Esophagus (tissue), 2 donors: ENCODE measurements at regions not wholly inside any gene's neighbourhood (a gene's known extent, or its start where the extent isn't known, plus 50 kb on each side); places are given as distances from the start of the nearest gene placed in this dataset.

Source experiments
- H3K27ac ChIP-seq, 2 donors: one replicate each; pipeline ENCODE4 v1.5.1; 2013; ENCODE audit warnings: low read depth in 2 of 2, mild to moderate bottlenecking in 2 of 2, inconsistent platforms in 1 of 2, low read length in 1 of 2, moderate library complexity in 1 of 2
- H3K27me3 ChIP-seq, 2 donors: one replicate each; pipeline ENCODE4 v1.6.1; 2013; ENCODE audit warnings: low read length in 2 of 2, control low read depth in 1 of 2, mild to moderate bottlenecking in 1 of 2; ENCODE audit not compliant: insufficient read depth in 2 of 2, control insufficient read depth in 1 of 2
- H3K36me3 ChIP-seq, 2 donors: one replicate each; pipeline ENCODE4 v1.6.1; 2013; ENCODE audit warnings: low read length in 1 of 2; ENCODE audit not compliant: control insufficient read depth in 2 of 2, insufficient read depth in 2 of 2
- H3K4me1 ChIP-seq, 2 donors: one replicate each; pipeline ENCODE4 v1.6.1; 2013; ENCODE audit warnings: low read length in 1 of 2; ENCODE audit not compliant: control insufficient read depth in 2 of 2, insufficient read depth in 2 of 2
- H3K4me3 ChIP-seq, 2 donors: one replicate each; pipeline ENCODE4 v1.5.1; 2013; ENCODE audit warnings: low read length in 2 of 2, mild to moderate bottlenecking in 2 of 2, low read depth in 1 of 2, moderate library complexity in 1 of 2
- H3K9me3 ChIP-seq, 2 donors: one replicate each; pipeline ENCODE4 v1.6.1; 2013; ENCODE audit warnings: mild to moderate bottlenecking in 2 of 2, low read depth in 1 of 2, low read length in 1 of 2, moderate library complexity in 1 of 2; ENCODE audit not compliant: control insufficient read depth in 2 of 2, insufficient read depth in 1 of 2
- WGBS, 2 donors: extraction: QIAGEN DNeasy Blood & Tissue Kit; methylation state at CpG; one replicate each; pipeline ENCODE4 v1.1.7; 2013; 5-methylcytosine and 5-hydroxymethylcytosine counted together
- donor health status: healthy with polysubstance abuse.
- donor health status: Bipolar disorder and iron deficiency.

DNA sequence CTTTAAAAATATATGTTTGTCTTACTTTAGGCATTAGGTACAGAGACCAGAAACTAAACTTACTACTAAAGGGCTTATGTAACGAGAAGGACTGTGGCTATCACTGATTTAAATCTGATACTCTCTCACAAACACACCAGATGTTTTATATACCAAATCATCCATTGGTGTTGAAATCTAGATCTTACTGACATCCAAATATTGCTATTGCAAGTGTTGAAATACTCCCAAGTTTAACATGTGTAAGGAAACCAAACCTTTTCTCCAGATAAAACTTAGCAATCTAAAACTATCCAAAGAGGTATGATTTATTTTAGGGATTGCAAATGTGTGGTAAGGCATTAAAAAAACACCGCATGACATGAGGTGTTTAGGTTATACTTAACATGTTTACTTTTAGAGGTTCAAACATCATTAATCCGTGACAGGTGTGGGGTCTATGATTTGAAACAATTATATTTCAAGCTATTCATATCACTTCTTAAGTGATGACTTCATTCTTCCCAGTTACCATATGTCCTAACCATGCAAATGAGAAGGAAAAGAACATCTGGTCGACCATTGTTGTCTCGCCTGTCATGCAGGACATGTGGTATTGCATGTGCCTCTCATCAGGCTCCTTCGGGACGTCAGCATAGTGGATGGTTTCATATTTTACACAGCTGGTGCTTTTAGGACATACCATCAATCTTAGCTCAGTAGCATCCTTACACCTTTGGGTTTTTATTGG is 168.3 kb upstream of the SPACA1 start:
- Histone ChIP-seq H3K9me3 (no peaks in the 10 kb centered on the region), H3K4me3 (no peak overlapping the region), H3K36me3 (no peaks in the 10 kb centered on the region), H3K27me3 (peaks cover 0 to 3% of the 10 kb centered on the region in 2 donors), H3K4me1 (no peaks in the 10 kb centered on the region), H3K27ac (no peak overlapping the region)
- WGBS, 2 donors, result 53% methylated on average over 7 of the region's 7 CpGs

DNA sequence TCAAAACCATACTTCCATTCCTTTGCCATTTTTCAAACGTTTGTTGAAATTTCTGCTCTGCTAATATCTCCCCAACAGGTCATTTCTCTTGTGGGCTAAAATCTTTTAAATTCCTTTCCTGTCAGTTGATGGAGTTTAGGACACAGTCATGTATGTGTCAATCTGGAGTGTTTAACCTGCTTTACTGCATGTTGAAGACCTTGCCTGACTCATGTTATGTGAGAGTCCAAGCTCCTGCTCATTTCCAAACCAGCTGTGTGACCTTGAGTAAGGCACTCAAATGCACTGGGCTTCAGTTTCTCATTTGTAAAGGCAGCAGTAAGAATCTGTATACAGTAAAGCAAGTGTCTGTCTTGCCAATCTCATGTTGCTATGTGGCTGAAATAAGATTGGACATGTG is 171.9 kb upstream of the SPACA1 start:
- 58 to 70% methylated on average over 1 of the region's 1 CpG for WGBS, 2 donors
- H3K36me3 ChIP-seq, result no peaks in the 10 kb centered on the region
- H3K9me3 ChIP-seq, result no peaks in the 10 kb centered on the region
- no peak overlapping the region for H3K4me3 ChIP-seq
- no peaks in the 10 kb centered on the region for H3K4me1 ChIP-seq
- peaks cover 0 to 3% of the 10 kb centered on the region in 2 donors for H3K27me3 ChIP-seq
- no peak overlapping the region for H3K27ac ChIP-seq

GRCh38 chr6:87873556-87873955 is 171.5 kb upstream of the AKIRIN2 start:
- no peak overlapping the region for H3K27ac ChIP-seq
- 85 to 87% methylated on average over 3 of the region's 3 CpGs for WGBS, 2 donors
- no peaks in the 10 kb centered on the region for H3K4me1 ChIP-seq

DNA sequence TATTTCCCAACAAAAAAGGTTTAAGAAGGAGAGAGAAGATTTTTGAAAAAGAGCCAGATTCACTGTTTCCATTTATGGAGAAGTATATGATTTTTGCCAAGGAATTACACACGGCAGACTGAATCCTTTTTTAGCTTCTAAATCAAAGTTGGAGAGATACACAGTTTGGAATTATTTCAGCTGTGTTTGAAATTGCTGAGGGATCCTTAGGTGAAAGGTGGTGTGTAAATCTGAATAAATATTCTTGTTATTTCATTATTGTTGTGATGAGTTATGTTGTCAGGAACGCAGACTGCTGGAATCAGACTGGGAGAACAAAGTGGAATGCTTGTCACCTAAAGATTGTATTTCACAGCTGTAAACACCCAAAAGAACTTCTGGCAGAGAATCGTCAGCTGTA is 168.5 kb upstream of the AKIRIN2 start:
- Histone ChIP-seq H3K27me3 (no peaks in the 10 kb centered on the region), H3K27ac (no peak overlapping the region), H3K36me3 (no peaks in the 10 kb centered on the region), H3K4me3 (no peak overlapping the region), H3K4me1 (no peaks in the 10 kb centered on the region), H3K9me3 (no peaks in the 10 kb centered on the region)
- 18 to 35% methylated on average over 3 of the region's 3 CpGs for WGBS, 2 donors

More at GRCh38 chr6:87873556-87873955, 171.5 kb upstream of the AKIRIN2 start:
- Histone ChIP-seq H3K36me3 (no peaks in the 10 kb centered on the region), H3K9me3 (no peaks in the 10 kb centered on the region), H3K27me3 (no peaks in the 10 kb centered on the region), H3K4me3 (no peak overlapping the region)

- H3K27me3 ChIP-seq, result no peaks in the 10 kb centered on the region
- H3K36me3 ChIP-seq, result no peaks in the 10 kb centered on the region
- 81 to 86% methylated on average over 7 of the region's 7 CpGs for WGBS, 2 donors
- H3K4me3 ChIP-seq, result no peak overlapping the region
- H3K9me3 ChIP-seq, result no peaks in the 10 kb centered on the region
- H3K27ac ChIP-seq, result no peak overlapping the region
- no peaks in the 10 kb centered on the region for H3K4me1 ChIP-seq
Measured at GRCh38 chr6:87869064-87869905, 167.3 kb upstream of the AKIRIN2 start.

GRCh38 chr6:87860902-87861301 is 158.9 kb upstream of the AKIRIN2 start:
- no peak overlapping the region for H3K4me3 ChIP-seq
- no peaks in the 10 kb centered on the region for H3K4me1 ChIP-seq
- H3K27ac ChIP-seq, result no peak overlapping the region
- H3K9me3 ChIP-seq, result no peaks in the 10 kb centered on the region
- H3K36me3 ChIP-seq, result no peaks in the 10 kb centered on the region
- H3K27me3 ChIP-seq, result no peaks in the 10 kb centered on the region
- WGBS, 2 donors, result 88 to 93% methylated on average over 2 of the region's 2 CpGs

DNA sequence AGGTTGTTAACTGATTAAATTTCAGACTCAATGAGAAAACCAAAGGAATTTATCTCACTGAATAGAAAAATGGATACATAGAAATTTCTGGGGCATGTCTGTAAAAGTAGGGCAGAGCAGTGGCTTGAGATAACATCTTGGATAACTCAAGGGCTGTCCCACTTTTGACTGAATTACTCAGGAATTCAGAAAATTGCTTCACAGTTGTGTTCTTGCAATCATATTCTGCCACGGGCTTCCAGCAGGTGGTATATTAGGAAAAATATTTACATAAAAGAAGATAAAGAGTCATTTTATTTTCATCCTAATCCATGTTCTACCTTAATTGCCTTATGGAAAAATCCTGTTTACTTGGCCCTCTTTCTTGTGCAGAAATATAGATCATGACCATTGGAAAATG is 156.4 kb upstream of the AKIRIN2 start:
- Histone ChIP-seq H3K36me3 (no peaks in the 10 kb centered on the region), H3K9me3 (no peaks in the 10 kb centered on the region), H3K4me3 (no peak overlapping the region), H3K4me1 (no peaks in the 10 kb centered on the region), H3K27me3 (no peaks in the 10 kb centered on the region), H3K27ac (no peak overlapping the region)
- 20 to 33% methylated on average over 1 of the region's 1 CpG for WGBS, 2 donors

GRCh38 chr6:87851674-87852299 is 149.8 kb upstream of the AKIRIN2 start:
- 70 to 74% methylated on average over 4 of the region's 4 CpGs for WGBS, 2 donors
- Histone ChIP-seq H3K27me3 (no peaks in the 10 kb centered on the region), H3K4me1 (no peaks in the 10 kb centered on the region), H3K27ac (no peak overlapping the region), H3K4me3 (no peak overlapping the region), H3K9me3 (no peaks in the 10 kb centered on the region), H3K36me3 (no peaks in the 10 kb centered on the region)

DNA sequence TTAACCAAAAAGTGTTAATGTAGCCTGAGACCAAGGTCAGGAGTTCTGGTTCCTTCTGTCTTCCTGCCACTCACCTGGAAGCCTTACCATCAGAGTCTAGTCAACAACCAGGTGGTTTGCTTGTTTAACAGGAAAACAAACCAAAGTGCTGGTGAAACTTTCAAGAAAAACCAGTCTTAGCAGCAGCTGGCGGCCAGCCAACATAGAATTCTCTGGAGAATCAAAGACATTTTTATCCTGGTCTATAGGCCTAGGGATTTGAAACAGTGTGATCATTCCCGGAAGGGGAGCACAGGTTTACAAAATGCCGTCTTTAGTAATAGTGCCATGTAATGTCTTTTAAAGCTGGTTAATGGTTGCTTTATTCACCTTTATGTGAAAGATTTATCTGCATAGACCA is 146.6 kb upstream of the AKIRIN2 start:
- H3K4me3 ChIP-seq, result no peak overlapping the region
- no peaks in the 10 kb centered on the region for H3K4me1 ChIP-seq
- H3K9me3 ChIP-seq, result no peaks in the 10 kb centered on the region
- peak overlapping the region in 1 of 2 donors; percentile 13 for H3K27ac ChIP-seq
- no peaks in the 10 kb centered on the region for H3K36me3 ChIP-seq
- no peaks in the 10 kb centered on the region for H3K27me3 ChIP-seq
- 42 to 45% methylated on average over 3 of the region's 3 CpGs for WGBS, 2 donors
